GM23338 (cell line): ENCODE measurements at regions not wholly inside any gene's neighbourhood (a gene's known extent, or its start where the extent isn't known, plus 50 kb on each side); places are given as distances from the start of the nearest gene placed in this dataset.

Experiments
- ATAC-seq: fragments of 200-7000 bp; cut with Tn5 transposase; 3 replicates; pipeline ENCODE4 v1.9.1; 2020
- DNase-seq: peaks from one replicate; pipeline ENCODE4 v3.0.0-alpha.2; 2015; ENCODE audit warnings: low spot score
- H2AFZ ChIP-seq: fragments of 200-600 bp; sonication (generic); 2 replicates; pipeline ENCODE4 v1.8.0; 2016; ENCODE audit warnings: antibody characterized with exemption, mild to moderate bottlenecking, moderate library complexity
- H3F3A ChIP-seq: fragments of 200-600 bp; sonication (generic); replicated peaks from 2 replicates; pipeline ENCODE4 v1.8.0; 2017; ENCODE audit warnings: antibody characterized with exemption, mixed run types, low read depth
- H3K27ac ChIP-seq: fragments of 200-600 bp; sonication (generic); 2 replicates; pipeline ENCODE4 v1.6.1; 2016; ENCODE audit warnings: low read depth
- H3K27me3 ChIP-seq: fragments of 200-600 bp; sonication (generic); 2 replicates; pipeline ENCODE4 v1.8.0; 2016; ENCODE audit warnings: mild to moderate bottlenecking, mixed run types, moderate library complexity; ENCODE audit not compliant: insufficient read depth
- H3K36me3 ChIP-seq: fragments of 200-600 bp; sonication (generic); 2 replicates; pipeline ENCODE4 v1.8.0; 2016; ENCODE audit warnings: mild to moderate bottlenecking; ENCODE audit not compliant: insufficient read depth
- H3K4me1 ChIP-seq: fragments of 200-600 bp; sonication (generic); 2 replicates; pipeline ENCODE4 v1.8.0; 2016; ENCODE audit warnings: mild to moderate bottlenecking, moderate library complexity; ENCODE audit not compliant: insufficient read depth
- H3K4me2 ChIP-seq: fragments of 200-600 bp; sonication (generic); 2 replicates; pipeline ENCODE4 v1.7.1; 2017; ENCODE audit warnings: mixed run types
- H3K4me3 ChIP-seq: fragments of 200-600 bp; sonication (generic); 2 replicates; pipeline ENCODE4 v1.6.1; 2016; ENCODE audit warnings: mixed run types
- H3K79me2 ChIP-seq: fragments of 200-600 bp; sonication (generic); replicated peaks from 2 replicates; pipeline ENCODE4 v1.8.0; 2017; ENCODE audit warnings: mild to moderate bottlenecking; ENCODE audit not compliant: insufficient read depth
- H3K9me2 ChIP-seq: fragments of 200-600 bp; sonication (generic); 2 replicates; pipeline ENCODE4 v1.8.0; 2017; ENCODE audit not compliant: insufficient read depth
- H4K20me1 ChIP-seq: fragments of 200-600 bp; sonication (generic); replicated peaks from 2 replicates; pipeline ENCODE4 v1.8.0; 2017; ENCODE audit warnings: mild to moderate bottlenecking; ENCODE audit not compliant: insufficient read depth
- H3K27ac Mint-ChIP-seq: 2 replicates; pipeline ENCODE4 v1.8.0; 2020; ENCODE audit warnings: inconsistent platforms, mild to moderate bottlenecking, moderate library complexity, mixed read lengths
- H3K27me3 Mint-ChIP-seq: 3 replicates; pipeline ENCODE4 v1.8.0; 2022; ENCODE audit warnings: low read depth, mild to moderate bottlenecking, moderate library complexity, mixed read lengths, inconsistent platforms; ENCODE audit not compliant: insufficient read depth, poor library complexity
- H3K36me3 Mint-ChIP-seq: 3 replicates; pipeline ENCODE4 v1.8.0; 2021; ENCODE audit warnings: low read depth, mild to moderate bottlenecking, inconsistent platforms, moderate library complexity, mixed read lengths
- H3K4me1 Mint-ChIP-seq: 3 replicates; pipeline ENCODE4 v1.8.0; 2020; ENCODE audit warnings: mild to moderate bottlenecking, inconsistent platforms, mixed read lengths
- H3K4me3 Mint-ChIP-seq: 3 replicates; pipeline ENCODE4 v1.8.0; 2021; ENCODE audit warnings: moderate library complexity, mild to moderate bottlenecking, inconsistent platforms, mixed read lengths
- H3K9me3 Mint-ChIP-seq: 3 replicates; pipeline ENCODE4 v1.8.0; 2020; ENCODE audit warnings: moderate library complexity, mild to moderate bottlenecking, inconsistent platforms, mixed read lengths
- CREB1 ChIP-seq: fragments of 250-450 bp; sonication (Bioruptor Pico); IDR thresholded peaks from 2 replicates; pipeline ENCODE4 v1.5.0; 2020; ENCODE audit warnings: low read depth, mild to moderate bottlenecking, moderate library complexity
- CTCF ChIP-seq, 2 experiments: fragments of 200-600 bp in 1 of 2; sonication (generic) in 1 of 2; conservative IDR thresholded peaks; 2 replicates each; pipeline versions ENCODE4 v1.5.1 to v1.6.1; 2016 to 2017; ENCODE audit warnings: antibody characterized with exemption in 2 of 2, low read depth in 2 of 2, mild to moderate bottlenecking in 2 of 2, moderate library complexity in 1 of 2
- ETS1 ChIP-seq: IDR thresholded peaks from 2 replicates; pipeline ENCODE4 v1.6.1; 2016; ENCODE audit warnings: antibody characterized with exemption
- EZH2 ChIP-seq: fragments of 200-600 bp; sonication (generic); IDR thresholded peaks from one replicate; pipeline ENCODE4 v1.8.0; 2017; ENCODE audit warnings: antibody characterized with exemption, mild to moderate bottlenecking, low read depth; ENCODE audit not compliant: unreplicated experiment
- EZH2phosphoT487 ChIP-seq: fragments of 200-600 bp; sonication (generic); IDR thresholded peaks from one replicate; pipeline ENCODE4 v1.8.1; 2018; ENCODE audit warnings: antibody characterized with exemption; ENCODE audit not compliant: unreplicated experiment
- JUNB ChIP-seq: IDR thresholded peaks from one replicate; pipeline ENCODE4 v1.6.1; 2016; ENCODE audit warnings: antibody characterized with exemption; ENCODE audit not compliant: unreplicated experiment
- NANOG ChIP-seq: IDR thresholded peaks from 2 replicates; pipeline ENCODE4 v1.6.1; 2016; ENCODE audit warnings: antibody characterized with exemption, borderline replicate concordance
- POLR2AphosphoS5 ChIP-seq: IDR thresholded peaks from 2 replicates; pipeline ENCODE4 v1.6.1; 2016; ENCODE audit warnings: antibody characterized with exemption, low read depth
- STAT1 ChIP-seq: IDR thresholded peaks from one replicate; pipeline ENCODE4 v1.6.1; 2016; ENCODE audit warnings: antibody characterized with exemption; ENCODE audit not compliant: unreplicated experiment
- ZNF114 ChIP-seq: fragments of 250-450 bp; sonication (Bioruptor Pico); IDR thresholded peaks from 2 replicates; pipeline ENCODE4 v1.5.0; 2020; ENCODE audit warnings: mild to moderate bottlenecking, moderate library complexity
- ZNF331 ChIP-seq: fragments of 250-450 bp; sonication (Bioruptor Pico); IDR thresholded peaks from 2 replicates; pipeline ENCODE4 v1.5.0; 2020; ENCODE audit warnings: low read depth, mild to moderate bottlenecking, moderate library complexity
- ZNF462 ChIP-seq: fragments of 250-450 bp; sonication (Bioruptor Pico); IDR thresholded peaks from 2 replicates; pipeline ENCODE4 v1.5.0; 2020; ENCODE audit warnings: mild to moderate bottlenecking, moderate library complexity

GRCh38 chr2:120983344-120983743, 247.7 kb downstream of the GLI2 start:
- Histone ChIP-seq H3K79me2 (no peaks in the 10 kb centered on the region), H3K9me2 (no peaks in the 10 kb centered on the region), H3K4me2 (no peak overlapping the region), H4K20me1 (peaks cover 14% of the 10 kb centered on the region), H2AFZ (no peak overlapping the region), H3K36me3 (peaks cover 12% of the 10 kb centered on the region), H3K4me3 (no peak overlapping the region), H3K27ac (no peak overlapping the region), H3F3A (no peaks in the 10 kb centered on the region), H3K27me3 (no peaks in the 10 kb centered on the region), H3K4me1 (peaks cover 8% of the 10 kb centered on the region)
- Mint-ChIP-seq H3K4me3 (no peak overlapping the region), H3K9me3 (no peaks in the 10 kb centered on the region), H3K27me3 (peaks cover 7% of the 10 kb centered on the region), H3K4me1 (peaks cover 11% of the 10 kb centered on the region), H3K27ac (no peak overlapping the region), H3K36me3 (peaks cover 73% of the 10 kb centered on the region)
- TF ChIP-seq ZNF331 (no peak), STAT1 (no peak), EZH2 (no peak), JUNB (no peak)
- ATAC-seq, result no peak
- DNase-seq, result no peak

- H3K4me3 ChIP-seq, result no peak overlapping the region
- H3K27me3 ChIP-seq, result no peaks in the 10 kb centered on the region
- H3K27me3 Mint-ChIP-seq, result peaks cover 7% of the 10 kb centered on the region
- no peaks in the 10 kb centered on the region for H3K9me2 ChIP-seq
- peaks cover 12% of the 10 kb centered on the region for H4K20me1 ChIP-seq
- DNase-seq (no peak), ATAC-seq (no peak)
- peaks cover 68% of the 10 kb centered on the region for H3K36me3 Mint-ChIP-seq
- no peak overlapping the region for H3K27ac ChIP-seq
- H3K36me3 ChIP-seq, result peaks cover 12% of the 10 kb centered on the region
- H3K27ac Mint-ChIP-seq, result no peak overlapping the region
- H2AFZ ChIP-seq, result no peak overlapping the region
- H3K4me3 Mint-ChIP-seq, result no peak overlapping the region
- H3K79me2 ChIP-seq, result no peaks in the 10 kb centered on the region
- no peak overlapping the region for H3K4me2 ChIP-seq
- peaks cover 8% of the 10 kb centered on the region for H3K4me1 ChIP-seq
- no peaks in the 10 kb centered on the region for H3K9me3 Mint-ChIP-seq
- H3F3A ChIP-seq, result no peaks in the 10 kb centered on the region
- peaks cover 11% of the 10 kb centered on the region for H3K4me1 Mint-ChIP-seq
- TF ChIP-seq ZNF114 (CRISPR knock-in tag) (no peak), STAT1 (no peak), POLR2AphosphoS5 (no peak), ETS1 (no peak), EZH2phosphoT487 (no peak), NANOG (no peak), ZNF462 (CRISPR knock-in tag) (no peak), CREB1 (CRISPR knock-in tag) (no peak), JUNB (no peak), CTCF (conservative IDR thresholded peaks at IDR 0.05; ENCODE audit: low read depth in 2 of 2) (no peak), EZH2 (no peak)
Measured at GRCh38 chr2:120984046-120984445, 248.4 kb downstream of the GLI2 start.
